Loucy (cell line): ENCODE measurements at regions not wholly inside any gene's neighbourhood (a gene's known extent, or its start where the extent isn't known, plus 50 kb on each side); places are given as distances from the start of the nearest gene placed in this dataset.
"Not testable (repeated sequence)": the region's sequence is repeated elsewhere in the genome, so short reads cannot be mapped to it uniquely, and the experiment has no call there.

Source experiments
- H2AFZ ChIP-seq: fragments of 200-600 bp; sonication (generic); 2 replicates; pipeline ENCODE4 v1.6.0; 2016; ENCODE audit warnings: antibody characterized with exemption, mild to moderate bottlenecking, low read length, moderate library complexity
- H3F3A ChIP-seq: fragments of 200-600 bp; 2 replicates; pipeline ENCODE4 v1.6.0; 2016; ENCODE audit warnings: antibody characterized with exemption, low read depth, mild to moderate bottlenecking
- H3K27me3 ChIP-seq: fragments of 200-600 bp; sonication (generic); 2 replicates; pipeline ENCODE4 v1.6.1; 2014; ENCODE audit warnings: low read length, mild to moderate bottlenecking; ENCODE audit not compliant: insufficient read depth, poor library complexity, severe bottlenecking
- H3K36me3 ChIP-seq: fragments of 200-600 bp; sonication (generic); 2 replicates; pipeline ENCODE4 v1.6.1; 2016; ENCODE audit warnings: low read length; ENCODE audit not compliant: insufficient read depth
- H3K4me1 ChIP-seq: fragments of 200-600 bp; sonication (generic); 2 replicates; pipeline ENCODE4 v1.5.1; 2014; ENCODE audit warnings: low read length, mild to moderate bottlenecking; ENCODE audit not compliant: insufficient read depth, poor library complexity, severe bottlenecking
- H3K4me2 ChIP-seq: fragments of 200-600 bp; sonication (generic); 2 replicates; pipeline ENCODE4 v1.6.0; 2014; ENCODE audit warnings: antibody characterized with exemption, low read length, low read depth, mild to moderate bottlenecking; ENCODE audit not compliant: poor library complexity, severe bottlenecking
- H3K4me3 ChIP-seq: fragments of 200-600 bp; sonication (generic); 2 replicates; pipeline ENCODE4 v1.5.1; 2014; ENCODE audit warnings: low read length, mild to moderate bottlenecking, mixed read lengths; ENCODE audit not compliant: poor library complexity, severe bottlenecking
- H3K79me2 ChIP-seq: fragments of 200-600 bp; sonication (generic); 2 replicates; pipeline ENCODE4 v1.6.1; 2014; ENCODE audit warnings: low read length; ENCODE audit not compliant: insufficient read depth
- H3K9ac ChIP-seq: fragments of 200-600 bp; sonication (generic); 2 replicates; pipeline ENCODE4 v1.6.0; 2014; ENCODE audit warnings: mild to moderate bottlenecking, low read depth, low read length, moderate library complexity; ENCODE audit not compliant: poor library complexity, severe bottlenecking
- H3K9me2 ChIP-seq: fragments of 200-600 bp; sonication (generic); replicated peaks from 2 replicates; pipeline ENCODE4 v1.6.1; 2016; ENCODE audit warnings: low read depth, low read length, mixed read lengths
- H3K9me3 ChIP-seq: fragments of 200-600 bp; sonication (generic); 2 replicates; pipeline ENCODE4 v1.6.1; 2014; ENCODE audit warnings: mild to moderate bottlenecking, antibody characterized with exemption, low read length, low read depth; ENCODE audit not compliant: insufficient read depth
- H4K20me1 ChIP-seq: fragments of 200-600 bp; sonication (generic); 2 replicates; pipeline ENCODE4 v1.6.0; 2014; ENCODE audit warnings: antibody characterized with exemption, low read length, mild to moderate bottlenecking; ENCODE audit not compliant: insufficient read depth, poor library complexity, severe bottlenecking
- CTCF ChIP-seq: fragments of 200-600 bp; sonication (generic); conservative IDR thresholded peaks from 2 replicates; pipeline ENCODE4 v1.5.1; 2014; ENCODE audit warnings: mild to moderate bottlenecking, antibody characterized with exemption, low read length
- EZH2phosphoT487 ChIP-seq: fragments of 200-600 bp; IDR thresholded peaks from 2 replicates; pipeline ENCODE4 v1.6.1; 2018; ENCODE audit warnings: antibody characterized with exemption, mild to moderate bottlenecking, moderate library complexity, borderline replicate concordance

GRCh38 chr5:100110497-100110896, 424.7 kb upstream of the FAM174A start:
- Histone ChIP-seq H3K36me3 (no peaks in the 10 kb centered on the region), H3F3A (no peaks in the 10 kb centered on the region), H2AFZ (no peak overlapping the region), H3K4me1 (no peaks in the 10 kb centered on the region), H3K9me2 (no peaks in the 10 kb centered on the region), H3K27me3 (no peaks in the 10 kb centered on the region), H3K79me2 (no peaks in the 10 kb centered on the region), H3K9ac (no peak overlapping the region), H3K9me3 (no peaks in the 10 kb centered on the region), H3K4me3 (no peak overlapping the region), H3K4me2 (no peak overlapping the region), H4K20me1 (no peaks in the 10 kb centered on the region)
- TF ChIP-seq EZH2phosphoT487 (no peak), CTCF (no peak)

GRCh38 chr5:100108883-100109282, 426.3 kb upstream of the FAM174A start:
- Histone ChIP-seq H3K4me3 (no peak overlapping the region), H3K9ac (no peak overlapping the region), H2AFZ (no peak overlapping the region), H3K4me2 (no peak overlapping the region), H3K9me2 (no peaks in the 10 kb centered on the region), H3K9me3 (no peaks in the 10 kb centered on the region), H4K20me1 (no peaks in the 10 kb centered on the region), H3K79me2 (no peaks in the 10 kb centered on the region), H3K36me3 (no peaks in the 10 kb centered on the region), H3F3A (no peaks in the 10 kb centered on the region), H3K4me1 (no peaks in the 10 kb centered on the region), H3K27me3 (no peaks in the 10 kb centered on the region)
- TF ChIP-seq CTCF (no peak), EZH2phosphoT487 (no peak)

- H3K36me3 ChIP-seq, H4K20me1 ChIP-seq, H3K9ac ChIP-seq, H3K4me1 ChIP-seq, H3K4me2 ChIP-seq, H3K27me3 ChIP-seq, H3K79me2 ChIP-seq, H3K9me2 ChIP-seq, H3F3A ChIP-seq, H3K4me3 ChIP-seq, H2AFZ ChIP-seq, H3K9me3 ChIP-seq: not testable (repeated sequence)
These were observed 431.5 kb upstream of the FAM174A start for GRCh38 chr5:100103592-100104119.

GRCh38 chr5:100101466-100101865, 433.7 kb upstream of the FAM174A start:
- H3K36me3 ChIP-seq, H3K4me2 ChIP-seq, H3K27me3 ChIP-seq, H3K9me2 ChIP-seq, H3K4me1 ChIP-seq, H3K79me2 ChIP-seq, H3K9me3 ChIP-seq, H3K9ac ChIP-seq, H3F3A ChIP-seq, H3K4me3 ChIP-seq, H4K20me1 ChIP-seq, H2AFZ ChIP-seq: not testable (repeated sequence)

GRCh38 chr5:100096328-100096727, 438.8 kb upstream of the FAM174A start:
- H2AFZ ChIP-seq, H3K79me2 ChIP-seq, H3K4me2 ChIP-seq, H3K9me2 ChIP-seq, H3K36me3 ChIP-seq, H3F3A ChIP-seq, H3K27me3 ChIP-seq, H3K9me3 ChIP-seq, H3K4me1 ChIP-seq, H3K9ac ChIP-seq, H3K4me3 ChIP-seq, H4K20me1 ChIP-seq: not testable (repeated sequence)

- not testable (repeated sequence) for H3K9me3 ChIP-seq, H3K9ac ChIP-seq, H3F3A ChIP-seq
These were observed 454.5 kb upstream of the FAM174A start for GRCh38 chr5:100080703-100081102.

More at GRCh38 chr5:100080703-100081102, 454.5 kb upstream of the FAM174A start:
- not testable (repeated sequence) for H3K27me3 ChIP-seq, H3K4me3 ChIP-seq, H3K79me2 ChIP-seq, H3K4me1 ChIP-seq, H3K9me2 ChIP-seq, H3K4me2 ChIP-seq, H3K36me3 ChIP-seq, H2AFZ ChIP-seq, H4K20me1 ChIP-seq
